Occipital lobe (tissue), 1 donor: ENCODE measurements at regions not wholly inside any gene's neighbourhood (a gene's known extent, or its start where the extent isn't known, plus 50 kb on each side); places are given as distances from the start of the nearest gene placed in this dataset.
A peak's percentile ranks its signal among the peaks of the same experiment; 100 is the strongest.
"Not testable (repeated sequence)": the region's sequence is repeated elsewhere in the genome, so short reads cannot be mapped to it uniquely, and the experiment has no call there.

ENCODE experiments used
- DNase-seq: peaks from one replicate; lab custom pipeline; 2025; lab: John Stamatoyannopoulos, UW

DNA sequence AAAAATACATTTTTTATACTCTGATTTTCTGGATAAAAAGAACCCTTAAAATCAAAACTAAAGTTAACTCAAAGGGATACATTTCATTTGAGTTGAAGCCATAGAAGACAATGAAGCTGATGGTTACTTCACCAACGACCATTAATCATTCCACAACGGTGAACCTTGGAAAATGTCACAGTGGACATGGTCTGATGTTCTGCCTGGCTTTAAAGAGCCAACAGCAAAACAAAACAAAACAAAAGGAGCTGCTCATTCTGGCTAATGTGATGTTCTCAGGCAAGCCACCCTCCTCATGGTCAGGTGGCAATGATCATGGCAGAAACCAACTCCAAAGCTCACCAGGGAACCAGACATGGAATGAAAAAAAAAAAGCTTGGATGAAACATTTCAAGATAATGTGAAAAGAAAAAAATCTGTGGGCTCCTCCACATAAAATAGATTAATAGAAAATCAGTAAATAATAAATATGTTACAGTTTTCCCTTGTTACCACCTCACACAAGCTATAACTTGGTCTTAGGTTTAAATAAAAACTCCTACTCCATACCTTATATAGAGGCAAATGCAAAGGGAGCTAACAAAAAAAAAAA lies 90.1 kb upstream of the SERTAD2 start:
- no peak for DNase-seq

DNA sequence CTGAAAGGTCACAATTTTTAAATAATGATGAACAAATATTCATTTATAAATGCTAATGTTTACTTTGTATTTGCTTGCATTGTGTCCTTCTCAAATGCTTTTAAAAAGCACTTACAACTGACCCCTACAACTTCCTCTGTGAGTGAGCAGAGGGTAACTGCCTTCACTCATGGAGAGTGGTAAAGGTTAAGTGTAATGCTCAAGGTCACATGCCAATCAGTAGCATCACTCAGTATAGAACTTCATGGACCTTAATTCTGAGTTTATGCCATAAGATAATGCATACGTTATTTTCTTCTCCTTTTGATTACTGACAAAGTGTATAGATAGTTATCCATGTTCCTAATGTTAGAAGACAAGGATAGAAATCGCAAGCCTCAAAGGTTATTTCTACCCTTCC lies 91.8 kb upstream of the SERTAD2 start:
- no peak for DNase-seq

DNA sequence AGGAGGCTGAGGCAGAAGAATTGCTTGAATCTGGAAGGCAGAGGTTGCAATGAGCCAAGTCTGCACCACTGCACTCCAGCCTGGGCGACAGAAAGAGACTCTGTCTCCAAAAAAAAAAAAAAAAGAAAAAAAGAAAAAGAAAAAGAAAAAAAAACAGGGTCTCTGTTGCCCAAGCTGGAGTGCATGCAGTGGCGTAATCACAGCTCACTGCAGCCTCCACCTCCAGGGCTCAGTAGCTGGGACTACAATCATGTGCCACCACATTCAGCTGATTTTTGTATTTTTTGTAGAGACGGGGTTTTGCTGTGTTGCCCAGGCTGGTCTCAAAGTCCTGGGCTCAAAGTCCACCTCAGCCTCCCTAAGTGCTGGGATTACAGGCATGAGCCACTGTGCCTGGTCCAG lies 94.0 kb upstream of the SERTAD2 start:
- not testable (repeated sequence) for DNase-seq

DNA sequence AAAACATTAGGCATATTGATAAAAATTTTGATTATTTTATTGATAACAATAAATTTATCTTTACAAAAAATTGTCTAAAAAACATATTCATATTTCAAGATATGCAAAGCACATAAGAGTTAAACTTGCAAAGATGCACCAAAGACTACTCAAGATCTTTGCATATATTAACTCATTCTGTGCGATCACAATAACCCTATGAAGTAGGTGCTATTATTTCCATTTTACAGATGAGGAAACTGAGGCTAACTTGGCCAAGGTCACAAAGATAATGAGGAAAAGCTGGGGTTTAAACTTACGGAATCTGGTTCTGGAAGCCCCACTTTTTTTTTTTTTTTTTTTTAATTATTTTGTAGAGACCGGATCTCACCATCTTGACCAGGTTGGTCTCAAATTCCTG lies 94.4 kb upstream of the SERTAD2 start:
- no peak for DNase-seq

DNA sequence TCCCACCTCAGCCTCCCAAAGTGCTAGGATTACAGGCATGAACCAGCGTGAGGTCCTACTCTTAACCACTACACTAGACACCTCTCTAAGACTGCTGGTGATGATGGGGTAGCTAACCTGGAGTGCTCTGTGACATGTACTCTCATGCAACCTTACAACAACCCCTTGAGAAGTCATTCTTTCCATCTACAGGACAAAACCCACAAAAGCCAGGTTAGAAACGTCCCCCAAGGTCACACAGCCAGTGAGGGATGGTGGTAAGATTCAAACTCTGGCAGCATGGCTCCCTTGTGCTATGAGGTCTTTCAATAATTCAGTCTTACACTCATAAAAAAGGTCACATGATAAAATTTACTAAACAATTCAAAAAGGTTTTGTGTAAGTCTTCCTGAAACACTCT lies 94.8 kb upstream of the SERTAD2 start:
- DNase-seq: no peak

DNA sequence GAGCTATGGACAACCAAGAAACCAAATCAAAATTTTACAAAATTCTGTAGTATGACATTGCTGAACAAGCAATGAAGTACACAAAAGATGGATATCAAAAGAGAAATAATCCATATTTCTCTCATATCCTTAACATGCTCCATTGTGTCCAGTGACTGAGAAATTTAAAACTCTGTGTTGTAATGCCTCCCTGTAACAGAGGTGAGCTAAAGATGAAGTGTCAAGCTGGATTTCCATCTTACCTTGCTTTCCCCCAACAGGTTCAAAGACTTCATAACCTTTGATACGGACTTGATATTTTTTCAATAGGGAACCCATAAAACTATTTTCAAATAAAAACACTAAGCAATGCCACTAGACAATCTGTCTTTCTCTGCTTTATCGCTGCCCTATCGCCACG lies 95.7 kb upstream of the SERTAD2 start:
- DNase-seq: no peak

DNA sequence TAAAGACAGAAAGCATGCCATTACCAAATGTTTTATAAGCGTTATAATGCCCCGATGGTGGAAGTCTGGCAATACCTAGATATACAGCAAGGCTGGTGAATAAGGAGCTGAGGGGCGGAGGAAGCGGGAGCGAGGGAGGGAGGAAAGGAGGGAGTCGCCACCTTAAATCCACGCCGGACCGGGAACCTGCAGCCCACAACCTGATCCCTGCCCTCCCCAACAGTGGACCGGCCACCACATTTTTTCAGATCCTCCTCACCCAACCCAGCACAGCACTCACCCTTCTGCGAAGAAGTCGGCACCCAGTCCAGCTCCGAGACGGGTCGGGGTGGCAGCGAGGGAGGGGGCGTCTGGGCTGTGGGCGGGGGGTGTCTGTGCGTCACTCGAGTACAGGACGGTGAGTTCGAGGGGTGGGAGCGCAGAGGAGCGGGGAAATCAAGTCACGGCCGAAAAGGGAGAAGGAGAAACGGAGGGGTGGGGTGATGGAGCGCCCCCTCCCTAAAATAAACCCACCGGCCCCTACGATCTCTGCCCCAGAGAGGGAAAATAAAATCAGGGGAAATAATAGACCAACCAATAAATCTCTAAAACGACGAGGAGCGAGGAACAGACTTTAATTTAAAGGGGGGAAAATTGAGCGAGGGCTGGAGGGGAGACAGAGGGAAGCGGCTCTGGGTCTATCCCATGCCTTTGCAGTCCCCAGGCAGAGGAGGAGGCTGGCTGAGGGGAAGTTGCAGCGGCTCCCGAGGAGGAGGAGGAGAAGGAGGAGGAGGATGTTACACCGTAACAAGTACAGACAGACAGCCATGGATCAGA lies 96.5 kb upstream of the SERTAD2 start:
- DNase-seq: peak; percentile 13

DNA sequence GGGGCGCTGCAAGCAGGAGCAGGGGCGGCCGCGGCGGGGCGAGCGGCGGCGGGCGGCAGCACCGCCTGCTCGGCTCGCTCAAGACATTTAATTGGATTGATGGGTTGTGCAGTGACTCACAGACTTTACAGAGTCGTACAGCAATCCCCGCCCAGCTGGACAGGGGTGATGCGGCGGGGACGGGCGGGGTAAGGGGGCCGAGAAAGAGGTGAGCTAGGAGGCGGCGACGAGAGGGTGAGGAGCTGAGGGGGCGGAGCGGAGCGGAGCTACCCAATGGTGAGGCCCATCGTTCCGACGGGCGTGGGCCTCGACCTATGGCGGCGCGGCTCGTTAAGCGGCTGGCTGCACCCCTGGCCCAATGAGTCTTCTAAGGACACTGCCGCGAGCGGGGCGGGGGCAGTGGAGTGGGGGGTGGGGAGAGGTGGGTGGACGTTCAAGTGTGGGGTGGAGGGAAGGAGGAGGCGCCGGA lies 97.1 kb upstream of the SERTAD2 start:
- DNase-seq: peak; percentile 100

DNA sequence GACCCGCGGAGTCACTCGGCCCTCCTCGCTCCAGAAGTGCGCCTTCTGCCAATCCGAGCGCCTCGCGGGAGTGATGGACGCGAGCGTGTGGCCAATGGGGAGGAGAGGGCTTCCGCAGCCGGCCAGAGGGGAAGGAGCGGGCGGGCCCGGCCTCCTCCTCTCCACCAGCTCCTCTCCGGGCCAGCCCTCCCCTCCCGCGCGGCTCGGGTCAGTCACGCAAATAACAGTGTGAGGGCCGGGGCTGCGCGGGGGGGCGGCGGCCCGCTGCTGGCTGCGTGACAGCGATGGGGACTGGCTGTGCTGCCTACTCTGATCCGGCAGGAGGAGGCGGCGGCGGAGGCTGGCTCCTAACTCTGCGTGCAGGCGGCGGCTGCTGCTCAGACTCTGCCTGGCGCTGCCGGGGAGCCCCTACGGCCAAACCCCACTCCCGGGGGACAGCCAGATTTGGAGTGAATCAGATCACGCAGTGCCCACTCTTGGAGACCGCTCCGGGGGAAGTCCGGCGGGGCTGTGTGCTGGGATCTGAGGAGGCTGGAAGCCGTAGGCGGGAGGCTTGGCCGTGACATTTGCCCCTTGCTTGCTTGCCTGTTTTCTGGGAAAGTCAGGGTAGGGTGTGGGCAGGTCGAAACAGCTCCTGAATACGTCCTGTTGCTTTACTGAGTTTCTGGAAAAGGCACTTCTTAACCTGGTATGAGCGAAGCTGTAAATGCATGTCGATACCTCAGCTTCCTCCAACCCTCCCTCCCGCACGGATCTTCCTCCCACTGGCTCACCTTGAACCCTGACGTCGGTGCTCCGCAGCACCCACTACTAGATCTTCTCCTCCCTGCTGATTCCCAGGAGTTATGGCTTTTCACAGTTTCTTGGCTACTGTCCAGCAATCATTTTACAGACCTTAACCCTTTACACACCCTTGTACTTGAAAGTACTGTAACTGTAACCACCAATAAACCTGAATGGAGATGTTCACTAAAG lies 97.9 kb upstream of the SERTAD2 start:
- DNase-seq: no peak

DNA sequence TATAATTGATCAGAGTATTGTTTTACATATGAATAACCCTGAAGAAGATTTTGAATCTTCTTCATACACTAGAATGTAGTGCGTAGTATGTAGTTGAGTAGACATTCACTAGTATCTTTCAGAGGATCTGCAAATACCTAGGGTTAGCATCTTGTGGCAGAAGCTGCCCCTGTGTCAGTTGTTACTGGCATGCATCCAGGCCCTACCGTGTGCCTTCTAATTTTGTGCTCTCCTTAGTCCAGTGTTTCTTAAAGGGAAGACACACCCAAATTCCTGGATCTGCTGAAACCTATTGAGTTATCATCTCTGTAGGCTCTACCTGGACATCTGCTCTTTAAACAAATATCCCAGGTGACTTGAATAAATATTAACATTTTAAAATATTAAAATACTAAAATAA lies 99.7 kb upstream of the SERTAD2 start:
- no peak for DNase-seq

DNA sequence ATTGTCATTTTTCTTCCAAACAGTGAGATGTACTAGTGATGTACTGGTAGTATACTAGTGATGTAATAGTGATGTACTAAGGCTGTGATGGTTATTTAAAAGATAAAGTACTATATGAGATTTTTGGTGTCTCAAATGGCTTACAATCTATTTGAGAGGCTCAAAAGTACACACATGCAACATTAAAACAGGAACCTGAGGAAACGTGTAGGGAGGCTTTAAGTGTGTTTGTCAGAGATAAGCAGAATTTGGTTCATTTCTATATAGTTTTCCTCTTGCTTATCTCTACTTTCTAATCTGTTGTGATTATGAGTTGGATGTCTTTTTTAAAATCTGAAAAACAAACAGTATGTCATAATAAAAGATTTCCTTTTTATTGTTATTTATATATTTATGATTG lies 100.9 kb upstream of the SERTAD2 start:
- no peak for DNase-seq

DNA sequence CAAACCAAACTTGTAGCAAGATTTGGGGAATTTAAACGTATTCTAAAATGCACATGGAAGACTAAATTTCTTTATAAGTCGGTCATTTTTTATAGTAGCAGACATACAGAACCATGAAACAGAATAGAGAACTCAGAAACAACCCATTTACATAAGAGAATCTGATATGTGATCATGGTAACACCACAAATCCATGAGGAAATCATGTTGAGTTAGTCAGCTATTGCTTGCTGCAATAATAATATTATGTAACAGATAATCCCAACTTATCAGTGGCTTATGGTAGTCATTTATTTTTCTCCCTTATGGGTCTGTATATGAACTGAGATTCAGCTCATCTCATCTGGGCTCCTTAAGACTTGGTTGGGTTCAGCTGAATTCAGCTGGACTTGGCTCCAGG lies 103.4 kb upstream of the SERTAD2 start:
- DNase-seq: no peak

DNA sequence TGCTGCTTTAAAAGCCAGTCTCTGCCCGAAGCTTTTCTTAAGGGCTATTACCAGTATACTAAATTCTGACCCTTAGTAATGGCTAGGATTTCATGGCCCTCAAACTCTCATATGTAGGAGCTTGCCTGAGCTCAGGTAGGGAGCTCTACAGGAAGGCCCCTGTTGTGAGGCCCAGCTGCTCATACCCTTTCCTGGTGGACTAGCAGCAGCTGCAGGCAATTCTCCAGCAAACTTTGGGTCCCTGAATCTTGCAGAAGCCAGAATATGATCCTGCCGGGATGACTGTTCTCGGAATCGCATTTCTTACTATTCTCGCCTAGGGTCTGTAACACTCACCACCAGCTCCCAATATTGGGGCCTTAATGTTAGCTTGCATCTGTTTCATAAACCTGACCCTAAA lies 106.4 kb upstream of the SERTAD2 start:
- no peak for DNase-seq

DNA sequence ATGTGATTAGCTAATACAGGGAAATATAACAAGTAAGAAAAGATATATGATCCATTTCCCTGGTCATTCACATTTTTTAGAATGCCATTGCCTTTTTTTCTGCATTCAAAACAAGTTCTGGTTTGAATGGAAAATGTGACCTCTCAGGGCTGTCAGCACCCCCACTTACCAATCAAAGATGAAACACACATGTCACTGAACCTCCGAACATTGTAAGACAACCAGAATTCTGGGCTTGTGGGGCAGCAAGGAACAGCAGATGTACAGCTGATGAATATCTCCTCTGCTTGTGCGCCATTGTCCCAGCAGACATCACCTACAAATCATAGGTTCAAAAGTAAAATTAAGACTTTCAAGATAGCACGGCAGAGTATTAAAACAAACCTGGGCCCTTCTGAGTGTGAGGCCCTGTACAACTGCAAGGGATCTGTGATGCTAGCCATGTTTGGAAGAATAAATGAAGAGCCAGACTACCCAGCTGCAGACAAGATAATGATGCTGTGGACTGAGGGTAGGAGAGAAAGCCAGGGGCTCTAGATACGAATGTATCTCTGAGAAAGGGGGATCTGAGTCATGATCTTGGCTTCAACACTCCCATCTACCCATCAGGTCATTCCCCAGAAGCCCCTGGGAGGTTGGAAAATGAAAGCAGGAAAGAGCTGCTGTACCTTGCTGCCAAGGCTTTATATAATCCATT lies 108.7 kb upstream of the SERTAD2 start:
- DNase-seq: no peak

DNA sequence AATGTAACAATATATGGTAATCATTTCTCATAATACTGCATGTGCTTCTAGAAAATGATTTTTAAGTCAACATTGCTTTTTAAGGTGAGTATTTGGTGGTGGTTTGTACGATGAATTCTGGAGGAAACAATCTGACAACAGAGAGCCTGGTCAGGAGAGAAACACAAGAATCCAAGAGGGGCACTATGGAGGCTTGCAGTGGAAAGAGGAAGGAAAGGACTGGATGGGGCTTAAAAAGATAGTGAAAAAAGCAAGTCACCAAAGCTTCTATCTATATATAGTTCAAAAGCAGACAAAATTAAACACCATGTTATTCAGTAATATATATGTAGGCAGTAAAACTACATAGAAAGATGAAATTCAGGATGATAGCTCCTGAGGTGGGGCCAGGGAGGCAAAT lies 109.4 kb upstream of the SERTAD2 start:
- no peak for DNase-seq

DNA sequence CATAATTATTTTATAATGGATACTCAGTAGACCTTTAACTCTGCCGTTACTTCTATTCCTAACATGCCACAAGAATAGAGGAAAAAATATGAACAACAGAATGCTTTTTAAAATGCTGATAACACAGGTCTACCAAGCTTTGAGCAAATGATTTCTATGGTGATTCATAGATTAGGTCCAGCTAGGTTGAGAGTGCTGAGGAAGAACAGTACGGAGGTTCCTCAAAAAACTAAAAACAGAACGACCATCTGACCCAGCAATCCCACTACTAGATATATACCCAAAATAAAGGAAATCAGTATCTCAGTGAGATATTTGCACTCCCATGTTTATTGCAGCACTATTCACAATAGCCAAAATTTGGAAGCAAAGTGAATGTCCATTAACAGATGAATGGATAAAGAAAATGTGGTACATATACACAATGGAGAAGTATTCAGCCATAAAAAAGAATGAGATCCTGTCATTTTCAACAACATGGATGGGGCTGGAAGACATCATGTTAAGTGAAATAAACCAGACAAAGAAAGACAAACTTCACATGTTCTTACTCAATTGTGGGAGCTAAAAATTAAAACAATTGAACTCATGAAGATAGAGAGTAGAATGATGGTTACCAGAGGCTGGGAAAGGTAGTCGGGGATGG lies 111.6 kb upstream of the SERTAD2 start:
- DNase-seq: no peak

DNA sequence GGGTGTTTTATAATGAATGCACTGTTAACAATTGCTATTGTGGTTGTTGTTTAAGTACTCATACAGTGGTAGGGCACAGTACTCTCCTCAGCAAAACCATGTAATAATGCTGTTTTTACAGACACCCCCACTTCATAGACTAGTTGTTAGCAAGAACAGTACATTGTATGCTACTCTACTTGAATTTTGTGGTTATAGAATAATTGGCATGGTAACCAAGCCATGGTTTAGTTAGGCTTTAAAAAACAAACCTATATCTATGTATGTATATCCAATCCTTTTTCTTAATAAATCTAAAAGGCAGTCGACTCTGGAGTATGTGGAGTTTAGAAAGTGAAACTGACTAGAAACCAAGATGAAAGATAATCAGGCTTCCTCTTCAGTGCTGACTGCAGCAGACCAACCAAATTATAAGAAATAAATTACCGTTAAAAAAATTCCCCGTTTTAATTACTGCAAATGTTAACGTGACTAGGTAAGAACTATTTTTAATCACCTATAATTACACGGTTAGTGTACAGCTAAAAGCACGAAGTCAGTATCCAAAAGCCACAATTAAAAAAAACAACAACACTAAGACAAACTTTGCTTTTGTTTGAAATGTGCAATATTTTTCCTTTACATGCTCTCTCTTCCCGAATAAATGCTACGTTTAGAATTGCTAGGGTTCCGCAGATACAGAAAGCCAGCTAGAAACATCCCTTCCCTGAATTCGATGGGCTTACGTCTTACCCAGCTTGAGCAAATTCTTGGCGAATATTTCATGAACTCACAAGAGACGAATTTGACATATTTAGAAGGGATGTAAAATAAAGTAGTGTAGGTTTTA lies 113.3 kb upstream of the SERTAD2 start:
- DNase-seq: no peak

DNA sequence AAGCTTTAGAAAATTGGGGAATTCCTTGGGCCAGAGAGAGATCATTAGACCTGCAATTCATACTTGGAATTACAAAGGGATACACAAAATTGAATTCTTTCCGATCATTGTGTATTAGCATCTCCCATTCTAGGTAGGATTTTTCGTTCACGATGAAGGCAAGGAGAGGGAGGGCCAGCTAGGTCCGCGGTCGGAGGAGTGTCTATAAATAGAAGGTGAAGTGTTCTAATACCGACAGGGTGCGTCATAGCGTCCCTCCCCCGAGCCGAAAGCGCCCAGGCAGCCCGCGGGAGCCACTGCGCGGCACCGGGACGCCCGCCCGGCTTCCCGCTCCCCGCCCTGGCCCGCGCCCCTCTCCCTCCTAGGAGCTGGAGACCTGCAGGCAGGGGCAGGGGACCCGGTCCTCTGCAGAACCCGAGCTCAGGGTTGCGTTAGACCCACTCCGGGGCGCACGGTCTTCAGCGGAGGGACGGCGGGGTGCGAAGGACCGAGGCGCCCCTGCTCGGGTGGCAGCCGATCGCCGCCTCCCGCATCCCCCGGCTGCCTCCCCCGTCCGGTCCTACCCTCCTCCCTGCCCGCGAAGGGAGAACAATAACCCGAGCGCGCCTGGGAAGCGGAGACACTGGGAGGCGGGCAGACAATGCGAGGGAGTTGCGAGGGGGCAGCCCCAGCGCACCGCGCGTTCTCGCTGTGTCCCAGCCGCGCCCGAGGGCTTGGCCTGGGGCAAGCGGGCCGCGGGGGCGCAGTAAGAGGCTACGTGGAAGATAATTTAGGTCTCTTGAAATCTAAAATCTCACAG lies 114.2 kb upstream of the SERTAD2 start:
- peak; percentile 76 for DNase-seq

DNA sequence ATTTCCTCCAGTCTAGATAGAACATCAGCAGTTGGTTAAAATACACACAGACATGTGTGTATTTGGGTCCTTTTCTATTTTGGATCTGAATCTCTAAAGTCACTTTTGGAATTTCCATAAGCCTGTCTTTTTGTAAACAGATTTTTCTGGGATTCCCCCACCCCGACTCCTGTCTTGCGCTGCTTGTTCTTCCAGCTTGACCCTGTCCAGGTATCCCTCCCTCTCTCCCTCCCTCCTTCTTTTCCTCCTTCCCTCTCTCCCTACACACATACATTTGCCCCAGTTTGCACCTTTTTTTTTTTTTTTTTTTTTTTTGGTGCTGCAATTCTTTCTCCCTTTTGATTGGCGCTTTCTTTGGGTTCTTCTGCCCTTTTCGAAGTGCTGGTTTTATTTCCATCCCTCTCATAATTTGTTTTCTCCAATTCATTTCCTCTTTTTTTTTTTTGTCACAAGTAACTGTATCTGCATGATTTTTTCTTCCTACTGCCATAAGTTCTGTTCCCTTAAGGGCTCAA lies 114.8 kb upstream of the SERTAD2 start:
- DNase-seq: no peak
